HepG2 (cell line): ENCODE measurements at regions not wholly inside any gene's neighbourhood (a gene's known extent, or its start where the extent isn't known, plus 50 kb on each side); places are given as distances from the start of the nearest gene placed in this dataset.

Experiments used
- ATAC-seq: fragments of 200-7000 bp; cut with Tn5 transposase; 3 replicates; pipeline ENCODE4 v1.9.1; 2020; ENCODE audit warnings: mild to moderate bottlenecking, moderate library complexity
- BruUV-seq: library from RNA; stranded (reverse); fragments of 400-500 nt; replicated peaks from 2 replicates; lab custom pipeline; 2021; lab: Mats Ljungman, UMichigan
- CTCF ChIA-PET: fragments of 300-600 bp; formaldehyde crosslinking; extraction: SDS; loops from one replicate; lab custom pipeline; 2021; ENCODE audit warnings: low total read pairs, inconsistent platforms, low intra/inter-chr PET ratio; lab: Yijun Ruan, JAX
- POLR2A ChIA-PET: fragments of 350-600 bp; sonication (Branson Sonifier 250); formaldehyde crosslinking; loops from one replicate; lab custom pipeline; 2020; ENCODE audit warnings: antibody characterized with exemption, inconsistent platforms; lab: Yijun Ruan, JAX
- DNase-seq: peaks from one replicate; pipeline ENCODE4 v3.0.0-alpha.2; 2015; ENCODE audit warnings: low spot score
- FAIRE-seq: peaks from 3 replicates; lab custom pipeline; 2011; peaks lifted over from hg19 to GRCh38; lab: Jason Lieb, UNC
- H2AFZ ChIP-seq: one replicate; pipeline ENCODE4 v1.6.1; 2011; ENCODE audit warnings: low read length, inconsistent platforms
- H3K27ac ChIP-seq: fragments of 300-600 bp; 3 replicates; pipeline ENCODE4 v1.8.0; 2011; ENCODE audit warnings: mixed run types, mild to moderate bottlenecking, mixed read lengths, low read length, inconsistent platforms; ENCODE audit not compliant: insufficient read depth; ENCODE audit errors: extremely low read length
- H3K27me3 ChIP-seq, 2 experiments: fragments of 200-600 bp in 1 of 2; 2 replicates in 1 of 2; 3 replicates in 1 of 2; pipeline versions ENCODE4 v1.6.0 to v1.8.0; 2011; ENCODE audit warnings: low read length in 2 of 2, mild to moderate bottlenecking in 2 of 2, moderate library complexity in 2 of 2, inconsistent platforms in 1 of 2; ENCODE audit not compliant: insufficient read depth in 2 of 2, control insufficient read depth in 1 of 2
- H3K36me3 ChIP-seq, 2 experiments: fragments of 200-600 bp in 1 of 2; replicated peaks in 1 of 2; 2 replicates in 1 of 2; 3 replicates in 1 of 2; pipeline versions ENCODE4 v1.5.1 to v1.8.0; 2011; ENCODE audit warnings: low read length in 2 of 2, inconsistent platforms in 1 of 2; ENCODE audit not compliant: insufficient read depth in 2 of 2, control insufficient read depth in 1 of 2
- H3K4me1 ChIP-seq: 2 replicates; pipeline ENCODE4 v1.5.1; 2012; ENCODE audit warnings: low read length, inconsistent platforms; ENCODE audit not compliant: insufficient read depth
- H3K4me2 ChIP-seq: 2 replicates; pipeline ENCODE4 v1.6.0; 2011; ENCODE audit warnings: low read depth, low read length, inconsistent platforms
- H3K4me3 ChIP-seq, 3 experiments: fragments of 200-600 bp in 1 of 3; sonication (generic), shearing (Covaris generic) in 1 of 3; replicated peaks in 1 of 3; 2 replicates each; pipeline ENCODE4 v1.5.1; 2011 to 2016; ENCODE audit warnings: low read length in 3 of 3, inconsistent platforms in 2 of 3, low read depth in 2 of 3, mild to moderate bottlenecking in 2 of 3, control low read depth in 1 of 3, mixed read lengths in 1 of 3; ENCODE audit not compliant: insufficient read depth in 1 of 3
- H3K79me2 ChIP-seq: one replicate; pipeline ENCODE4 v1.6.1; 2011; ENCODE audit warnings: low read length, inconsistent platforms; ENCODE audit not compliant: insufficient read depth
- H3K9ac ChIP-seq: 2 replicates; pipeline ENCODE4 v1.6.0; 2011; ENCODE audit warnings: mild to moderate bottlenecking, low read depth, low read length, inconsistent platforms; ENCODE audit not compliant: insufficient read depth
- H3K9me3 ChIP-seq: 2 replicates; pipeline ENCODE4 v1.5.1; 2012; ENCODE audit warnings: mild to moderate bottlenecking, low read length
- H4K20me1 ChIP-seq: 2 replicates; pipeline ENCODE4 v1.6.0; 2011; ENCODE audit warnings: inconsistent platforms, mild to moderate bottlenecking, low read length, moderate library complexity; ENCODE audit not compliant: insufficient read depth
- BCL6 ChIP-seq: IDR thresholded peaks from 2 replicates; pipeline ENCODE4 v1.6.1; 2016; ENCODE audit warnings: missing genetic modification reagents, missing compliant biosample characterization
- EHMT2 ChIP-seq: fragments of 200-600 bp; sonication (generic); IDR thresholded peaks from 2 replicates; pipeline ENCODE4 v1.7.0; 2017; ENCODE audit warnings: antibody characterized with exemption, low read depth, low read length, borderline replicate concordance
- HMGA1 ChIP-seq: sonication (generic); formaldehyde crosslinking; conservative IDR thresholded peaks from 2 replicates; pipeline ENCODE4 v1.4.0; 2020; ENCODE audit warnings: missing genetic modification reagents
- HNRNPUL1 ChIP-seq: fragments of 200-400 bp; formaldehyde crosslinking; IDR thresholded peaks from 2 replicates; pipeline ENCODE4 v1.6.1; 2017; ENCODE audit warnings: low read depth, mild to moderate bottlenecking, low read length, moderate library complexity
- SMAD1 ChIP-seq: sonication (generic); formaldehyde crosslinking; IDR thresholded peaks from 2 replicates; pipeline ENCODE4 v1.4.0; 2020; ENCODE audit warnings: missing genetic modification reagents, low read depth, mild to moderate bottlenecking, borderline replicate concordance
- ZBTB1 ChIP-seq: sonication (generic); formaldehyde crosslinking; IDR thresholded peaks from 2 replicates; pipeline ENCODE4 v1.4.0; 2020; ENCODE audit warnings: missing genetic modification reagents, borderline replicate concordance
- ZBTB38 ChIP-seq: sonication (generic); formaldehyde crosslinking; IDR thresholded peaks from 2 replicates; pipeline ENCODE4 v1.5.1; 2020; ENCODE audit warnings: mild to moderate bottlenecking, missing genetic modification reagents
- ZNF737 ChIP-seq: sonication (generic); formaldehyde crosslinking; IDR thresholded peaks from 2 replicates; pipeline ENCODE4 v1.5.0; 2020; ENCODE audit warnings: missing genetic modification reagents, mild to moderate bottlenecking, borderline replicate concordance
- WGBS: methylation state at CpG from one replicate; pipeline ENCODE4 v1.1.6; 2017; ENCODE audit warnings: low lambda C conversion rate; 5-methylcytosine and 5-hydroxymethylcytosine counted together
- in situ Hi-C: cut with HindIII; loops from 2 replicates; pipeline ENCODE4 v1.10.0; 2017; ENCODE audit warnings: low pct_unique_long_range_greater_than_20kb; ENCODE audit not compliant: extremely low pct_ligation_motif_present
- intact Hi-C: fragments of 100-400 bp; cut with micrococcal nuclease; formaldehyde crosslinking; loops from one replicate; pipeline ENCODE4 v1.10.0; 2022; ENCODE audit not compliant: unreplicated experiment
- TF ChIP-seq, protein P1 (sequence below): sonication (generic); formaldehyde crosslinking; IDR thresholded peaks from 2 replicates; pipeline ENCODE4 v1.5.0; 2020; ENCODE audit warnings: mild to moderate bottlenecking, missing genetic modification reagents, borderline replicate concordance

DNA sequence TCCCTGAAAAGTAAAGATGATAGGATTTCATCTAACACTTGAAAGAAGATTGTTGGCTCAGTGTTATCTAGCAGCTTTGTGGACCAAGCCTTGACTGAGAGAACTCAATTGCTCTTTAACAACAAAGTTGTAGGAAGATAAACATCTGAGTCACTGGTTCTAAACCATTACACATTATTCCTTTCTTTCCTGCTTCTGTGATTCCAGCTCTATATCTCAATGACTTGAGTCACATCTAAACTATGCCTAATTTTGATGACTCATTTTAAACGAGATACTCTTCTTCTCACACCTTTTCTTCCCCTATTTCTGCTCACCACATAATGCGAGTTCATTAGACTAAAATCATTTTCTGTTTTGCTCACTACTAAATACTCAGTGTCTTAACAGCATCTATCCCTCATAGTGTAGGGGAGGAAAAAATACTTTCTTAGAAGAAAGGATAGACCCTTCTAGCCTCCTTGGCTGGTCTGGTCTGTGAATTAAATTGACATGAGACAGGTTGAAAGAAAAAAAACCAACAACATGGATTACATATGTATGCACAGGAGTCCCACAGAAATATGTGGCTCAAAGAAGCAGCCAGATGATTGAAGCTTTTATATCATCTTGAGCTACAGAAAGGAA is 201.4 kb downstream of the C12orf50 start:
- intact Hi-C loops (no loop called here), in situ Hi-C loops (no loop called here)
- Histone ChIP-seq H4K20me1 (no peaks in the 10 kb centered on the region), H3K4me1 (no peaks in the 10 kb centered on the region), H3K27ac (no peak overlapping the region), H3K27me3 (no peaks in the 10 kb centered on the region), H3K9me3 (no peaks in the 10 kb centered on the region), H3K79me2 (no peaks in the 10 kb centered on the region), H3K4me2 (no peak overlapping the region), H3K9ac (no peak overlapping the region), H3K36me3 (no peaks in the 10 kb centered on the region), H3K4me3 (no peak overlapping the region), H2AFZ (no peak overlapping the region)
- DNase-seq (no peak), FAIRE-seq (no peak), ATAC-seq (no peak)
- TF ChIP-seq ZBTB38 (no peak), EHMT2 (no peak), HMGA1 (CRISPR knock-in tag) (no peak), HNRNPUL1 (no peak), SMAD1 (CRISPR knock-in tag) (no peak), BCL6 (CRISPR knock-in tag) (no peak), ZBTB1 (CRISPR knock-in tag) (no peak), ZNF737 (CRISPR knock-in tag) (no peak)
- TF ChIP-seq, protein P1, sequence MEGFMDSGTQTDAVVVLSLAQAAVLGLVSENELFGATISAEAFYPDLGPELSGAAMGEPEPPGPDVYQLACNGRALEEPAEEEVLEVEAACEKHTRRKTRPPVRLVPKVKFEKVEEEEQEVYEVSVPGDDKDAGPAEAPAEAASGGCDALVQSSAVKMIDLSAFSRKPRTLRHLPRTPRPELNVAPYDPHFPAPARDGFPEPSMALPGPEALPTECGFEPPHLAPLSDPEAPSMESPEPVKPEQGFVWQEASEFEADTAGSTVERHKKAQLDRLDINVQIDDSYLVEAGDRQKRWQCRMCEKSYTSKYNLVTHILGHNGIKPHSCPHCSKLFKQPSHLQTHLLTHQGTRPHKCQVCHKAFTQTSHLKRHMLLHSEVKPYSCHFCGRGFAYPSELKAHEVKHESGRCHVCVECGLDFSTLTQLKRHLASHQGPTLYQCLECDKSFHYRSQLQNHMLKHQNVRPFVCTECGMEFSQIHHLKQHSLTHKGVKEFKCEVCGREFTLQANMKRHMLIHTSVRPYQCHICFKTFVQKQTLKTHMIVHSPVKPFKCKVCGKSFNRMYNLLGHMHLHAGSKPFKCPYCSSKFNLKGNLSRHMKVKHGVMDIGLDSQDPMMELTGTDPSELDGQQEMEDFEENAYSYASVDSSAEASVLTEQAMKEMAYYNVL (CRISPR knock-in tag), result no peak
- POLR2A ChIA-PET, result no interaction called here
- CTCF ChIA-PET, result no interaction called here
- BruUV-seq, result no TSS peak
- 2% methylated on average over 2 of the region's 2 CpGs for WGBS
